ENCODE measurements at regions not wholly inside any gene's neighbourhood (a gene's known extent, or its start where the extent isn't known, plus 50 kb on each side); places are given as distances from the start of the nearest gene placed in this dataset.

DNA sequence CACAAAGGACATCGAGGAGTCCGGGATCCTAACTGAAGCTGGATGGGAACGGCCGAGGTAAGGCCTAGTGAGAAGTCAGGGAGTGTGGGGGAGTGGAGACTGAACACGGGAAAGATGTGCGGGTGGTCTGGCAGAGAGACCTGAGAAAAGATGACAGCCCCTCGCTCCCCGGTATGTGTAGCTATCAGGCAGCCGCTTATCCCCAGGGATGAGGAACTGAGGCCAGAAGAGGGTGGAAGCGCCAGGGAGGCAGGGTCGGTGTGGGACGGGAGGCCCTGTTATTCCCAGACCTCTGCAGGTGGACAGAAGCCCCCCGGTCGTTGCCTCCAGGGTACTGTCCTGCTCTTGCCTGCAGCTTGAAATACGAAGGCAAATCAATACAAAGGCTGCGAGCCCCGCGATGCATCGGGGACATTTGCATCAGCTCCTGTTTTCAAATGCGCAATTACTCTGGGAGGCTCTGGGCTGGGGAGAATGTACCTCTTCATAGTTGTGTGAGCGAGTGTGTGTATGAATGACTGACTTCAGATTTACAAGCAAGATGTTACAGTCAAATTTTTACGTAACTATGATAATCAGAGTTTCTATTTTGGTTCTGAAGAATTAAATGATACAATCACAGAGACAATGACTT, 221.3 kb downstream of the QKI start:
- no peak overlapping the region for H3K27ac ChIP-seq
- TF ChIP-seq, protein P1, sequence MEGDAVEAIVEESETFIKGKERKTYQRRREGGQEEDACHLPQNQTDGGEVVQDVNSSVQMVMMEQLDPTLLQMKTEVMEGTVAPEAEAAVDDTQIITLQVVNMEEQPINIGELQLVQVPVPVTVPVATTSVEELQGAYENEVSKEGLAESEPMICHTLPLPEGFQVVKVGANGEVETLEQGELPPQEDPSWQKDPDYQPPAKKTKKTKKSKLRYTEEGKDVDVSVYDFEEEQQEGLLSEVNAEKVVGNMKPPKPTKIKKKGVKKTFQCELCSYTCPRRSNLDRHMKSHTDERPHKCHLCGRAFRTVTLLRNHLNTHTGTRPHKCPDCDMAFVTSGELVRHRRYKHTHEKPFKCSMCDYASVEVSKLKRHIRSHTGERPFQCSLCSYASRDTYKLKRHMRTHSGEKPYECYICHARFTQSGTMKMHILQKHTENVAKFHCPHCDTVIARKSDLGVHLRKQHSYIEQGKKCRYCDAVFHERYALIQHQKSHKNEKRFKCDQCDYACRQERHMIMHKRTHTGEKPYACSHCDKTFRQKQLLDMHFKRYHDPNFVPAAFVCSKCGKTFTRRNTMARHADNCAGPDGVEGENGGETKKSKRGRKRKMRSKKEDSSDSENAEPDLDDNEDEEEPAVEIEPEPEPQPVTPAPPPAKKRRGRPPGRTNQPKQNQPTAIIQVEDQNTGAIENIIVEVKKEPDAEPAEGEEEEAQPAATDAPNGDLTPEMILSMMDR (conservative IDR thresholded peaks at IDR 0.05): no peak

DNA sequence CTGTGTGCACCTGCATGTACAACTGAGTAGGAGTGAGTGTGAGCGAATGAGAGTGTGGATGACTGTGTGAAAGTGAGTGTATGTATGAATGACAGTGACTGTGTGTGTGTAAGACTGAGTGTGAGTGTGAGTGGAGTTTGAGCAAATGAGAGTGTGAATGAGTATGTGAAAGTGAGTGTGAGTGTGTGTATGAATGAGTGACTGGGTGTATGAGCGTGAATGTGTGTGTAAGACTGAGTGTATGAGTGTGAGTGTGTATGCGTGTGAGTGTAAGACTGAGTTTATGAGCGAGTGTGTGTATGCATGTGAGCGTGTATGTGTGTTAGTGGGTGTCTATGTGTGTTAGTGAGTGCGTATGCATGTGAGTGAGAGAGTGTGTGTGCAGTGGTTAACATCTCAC, 220.8 kb downstream of the QKI start:
- TF ChIP-seq, protein P1 (conservative IDR thresholded peaks at IDR 0.05): no peak
- no peak overlapping the region for H3K27ac ChIP-seq

DNA sequence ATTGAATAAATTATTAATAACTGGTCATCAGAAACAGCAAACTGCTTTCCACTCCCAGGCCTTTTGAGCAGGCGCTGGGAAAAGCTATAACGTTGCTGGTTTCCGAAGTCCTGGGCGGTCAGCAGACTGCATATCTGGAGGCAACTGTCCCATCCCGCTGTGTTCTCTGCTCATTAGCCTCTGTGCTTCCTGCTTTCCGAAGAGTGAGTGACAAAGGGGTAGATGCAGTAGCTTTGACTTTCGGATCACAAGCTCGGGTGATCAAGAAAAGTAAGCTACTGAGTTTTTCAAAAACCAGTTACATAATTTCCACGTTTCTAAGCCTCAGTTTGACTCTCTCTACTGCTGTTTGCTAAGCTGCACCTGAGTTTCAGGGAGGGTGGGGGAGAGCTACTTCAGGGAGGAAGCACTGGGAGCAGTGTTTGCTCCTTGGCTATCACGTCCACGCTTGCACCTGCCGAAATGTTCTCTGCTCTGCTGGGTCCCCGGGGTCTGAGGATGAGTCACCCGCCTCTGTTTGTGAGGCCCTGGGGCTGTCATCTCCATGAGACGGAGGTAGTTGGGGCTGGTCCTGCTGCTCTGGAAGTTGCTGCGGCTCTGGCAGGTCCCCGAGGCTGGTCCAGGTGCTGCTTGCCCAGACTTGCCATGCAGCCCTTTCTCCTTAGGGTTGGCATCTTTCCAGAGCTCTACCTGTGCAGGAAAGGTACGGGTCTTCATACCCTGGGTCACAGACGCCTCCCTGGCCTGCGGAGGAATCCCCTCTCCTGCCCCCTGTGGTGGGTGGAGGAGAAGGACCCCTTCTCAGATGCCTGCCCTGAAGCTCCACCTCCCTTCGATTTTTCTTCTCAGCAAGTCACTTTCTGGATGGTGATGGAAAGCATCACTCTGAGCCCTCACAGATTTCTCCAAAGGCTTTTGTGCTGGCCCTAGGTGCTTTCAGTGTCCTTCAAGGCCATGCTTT, 220.0 kb downstream of the QKI start:
- H3K27ac ChIP-seq: no peak overlapping the region
- TF ChIP-seq, protein P1 (conservative IDR thresholded peaks at IDR 0.05): no peak

DNA sequence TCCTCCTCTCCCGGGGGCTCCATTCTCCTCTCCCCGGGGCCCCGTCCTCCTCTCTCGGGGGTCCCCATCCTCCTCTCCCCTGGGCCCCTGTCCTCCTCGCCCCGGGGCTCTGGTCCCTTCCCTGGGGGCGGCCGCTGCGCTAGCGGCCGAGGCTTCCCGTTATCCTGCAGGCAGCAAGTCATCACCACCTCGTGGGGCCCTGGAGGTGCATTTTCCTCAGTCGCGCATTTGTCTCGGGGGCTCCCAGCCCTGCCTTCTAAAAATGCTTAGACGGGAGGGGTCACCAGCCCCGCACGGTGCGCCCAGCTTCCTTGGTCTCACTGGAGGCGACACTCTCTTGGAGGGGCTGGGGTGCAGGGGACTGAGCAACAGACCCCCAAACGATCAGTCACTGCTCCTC, 216.5 kb downstream of the QKI start:
- TF ChIP-seq, protein P1 (conservative IDR thresholded peaks at IDR 0.05): no peak
- no peak overlapping the region for H3K27ac ChIP-seq

DNA sequence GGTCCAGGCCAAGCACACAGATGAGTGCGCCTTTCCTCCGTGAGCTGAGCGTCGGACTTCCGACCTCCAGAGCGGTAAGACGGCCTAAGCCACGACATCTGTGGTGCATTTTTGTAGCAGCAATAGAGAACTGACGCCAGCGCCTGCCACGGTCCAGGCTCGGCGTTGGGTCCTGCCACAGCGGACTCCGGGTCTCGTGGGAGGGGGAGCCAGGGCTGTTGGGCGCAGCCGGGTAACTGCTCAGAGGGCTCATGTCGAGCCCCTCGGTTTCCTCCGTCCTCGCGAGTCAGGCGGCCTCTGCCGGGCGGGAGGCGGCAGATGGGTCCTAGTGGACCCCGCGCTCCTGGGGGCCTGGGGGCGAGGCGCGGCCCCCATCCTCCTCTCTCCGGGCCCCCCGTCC, 216.1 kb downstream of the QKI start:
- H3K27ac ChIP-seq: no peak overlapping the region
- TF ChIP-seq, protein P1 (conservative IDR thresholded peaks at IDR 0.05): no peak

DNA sequence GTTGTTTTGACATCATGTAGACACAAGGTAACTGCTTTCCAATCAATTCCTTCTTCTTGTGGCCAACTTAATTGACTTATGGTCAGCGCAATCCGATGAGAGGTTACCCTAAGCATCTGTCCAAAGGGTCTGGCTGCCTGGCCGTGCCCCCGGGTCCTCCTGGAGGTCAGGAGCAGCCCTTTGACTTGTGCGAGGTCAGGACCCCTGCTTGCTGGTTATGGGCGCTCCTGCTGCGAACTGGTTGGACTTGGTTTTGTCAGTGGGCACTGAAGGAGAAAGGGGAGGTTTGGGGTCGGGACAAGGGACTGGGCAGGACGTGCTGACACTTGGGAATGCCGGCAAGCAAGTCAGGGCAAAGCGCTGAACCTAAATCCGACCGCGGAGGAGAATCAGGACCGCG, 215.6 kb downstream of the QKI start:
- no peak overlapping the region for H3K27ac ChIP-seq
- TF ChIP-seq, protein P1 (conservative IDR thresholded peaks at IDR 0.05): no peak
